ENCODE measurements at regions not wholly inside any gene's neighbourhood (a gene's known extent, or its start where the extent isn't known, plus 50 kb on each side); places are given as distances from the start of the nearest gene placed in this dataset.

DNA sequence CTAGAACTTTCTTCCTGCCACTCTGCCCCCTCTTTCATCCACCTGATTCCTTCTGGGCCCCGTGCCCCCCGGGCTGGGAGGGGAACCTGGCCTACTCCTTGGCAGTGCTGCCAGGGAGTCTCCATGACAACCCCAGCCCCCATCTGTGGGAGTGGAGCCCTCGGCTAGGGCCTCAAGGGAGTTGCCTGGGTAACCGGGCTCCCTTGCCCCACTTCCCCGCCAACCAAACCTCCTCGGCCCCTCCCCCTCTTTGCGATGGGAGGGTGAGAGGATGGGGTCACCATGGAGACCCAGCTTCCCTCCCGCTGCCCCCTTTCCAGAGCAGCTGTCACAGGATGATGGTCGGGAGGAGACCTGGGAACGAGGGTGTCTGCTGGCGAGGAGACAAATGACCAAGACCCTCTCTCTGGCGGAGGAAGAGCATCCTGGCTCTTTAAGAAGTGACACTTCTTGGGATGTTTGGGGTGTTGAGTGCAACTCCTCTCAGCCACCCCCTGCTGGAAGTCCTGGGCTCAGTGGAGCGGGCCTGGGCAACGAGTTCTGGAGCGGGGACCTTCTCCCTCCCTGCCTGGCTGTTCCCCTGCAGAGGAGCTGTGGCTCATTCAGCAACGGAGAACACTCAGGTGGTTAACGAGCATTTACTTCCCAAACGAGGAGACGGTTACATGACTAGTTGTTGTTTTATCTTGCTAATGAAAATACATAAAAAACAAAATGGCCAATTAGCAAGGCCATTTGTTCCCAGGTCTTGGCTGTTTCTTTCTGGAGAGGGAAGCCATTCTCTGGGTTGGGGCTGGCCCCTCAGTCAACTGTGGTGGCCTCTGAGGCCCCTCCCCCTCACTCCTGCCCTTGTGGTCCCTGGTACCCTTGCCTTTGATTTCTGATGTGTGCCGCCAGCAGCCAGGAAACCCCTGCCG lies 82.8 kb downstream of the UBIAD1 start:
- TF ChIP-seq, protein P1, sequence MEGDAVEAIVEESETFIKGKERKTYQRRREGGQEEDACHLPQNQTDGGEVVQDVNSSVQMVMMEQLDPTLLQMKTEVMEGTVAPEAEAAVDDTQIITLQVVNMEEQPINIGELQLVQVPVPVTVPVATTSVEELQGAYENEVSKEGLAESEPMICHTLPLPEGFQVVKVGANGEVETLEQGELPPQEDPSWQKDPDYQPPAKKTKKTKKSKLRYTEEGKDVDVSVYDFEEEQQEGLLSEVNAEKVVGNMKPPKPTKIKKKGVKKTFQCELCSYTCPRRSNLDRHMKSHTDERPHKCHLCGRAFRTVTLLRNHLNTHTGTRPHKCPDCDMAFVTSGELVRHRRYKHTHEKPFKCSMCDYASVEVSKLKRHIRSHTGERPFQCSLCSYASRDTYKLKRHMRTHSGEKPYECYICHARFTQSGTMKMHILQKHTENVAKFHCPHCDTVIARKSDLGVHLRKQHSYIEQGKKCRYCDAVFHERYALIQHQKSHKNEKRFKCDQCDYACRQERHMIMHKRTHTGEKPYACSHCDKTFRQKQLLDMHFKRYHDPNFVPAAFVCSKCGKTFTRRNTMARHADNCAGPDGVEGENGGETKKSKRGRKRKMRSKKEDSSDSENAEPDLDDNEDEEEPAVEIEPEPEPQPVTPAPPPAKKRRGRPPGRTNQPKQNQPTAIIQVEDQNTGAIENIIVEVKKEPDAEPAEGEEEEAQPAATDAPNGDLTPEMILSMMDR (IDR thresholded peaks at IDR 0.05), result no peak
- Histone ChIP-seq H3K4me3 (no peak overlapping the region), H3K27ac (no peak overlapping the region), H3K36me3 (no peaks in the 10 kb centered on the region), H3K27me3 (peaks cover 0 to 78% of the 10 kb centered on the region in 2 donors), H3K4me1 (no peaks in the 10 kb centered on the region), H3K9me3 (peaks cover 0 to 5% (median 0%) of the 10 kb centered on the region in 3 donors)
- intact Hi-C loops (cut with DNase I; ENCODE audit: low total_unique reads), result no loop called here
- DNase-seq, result no peak

DNA sequence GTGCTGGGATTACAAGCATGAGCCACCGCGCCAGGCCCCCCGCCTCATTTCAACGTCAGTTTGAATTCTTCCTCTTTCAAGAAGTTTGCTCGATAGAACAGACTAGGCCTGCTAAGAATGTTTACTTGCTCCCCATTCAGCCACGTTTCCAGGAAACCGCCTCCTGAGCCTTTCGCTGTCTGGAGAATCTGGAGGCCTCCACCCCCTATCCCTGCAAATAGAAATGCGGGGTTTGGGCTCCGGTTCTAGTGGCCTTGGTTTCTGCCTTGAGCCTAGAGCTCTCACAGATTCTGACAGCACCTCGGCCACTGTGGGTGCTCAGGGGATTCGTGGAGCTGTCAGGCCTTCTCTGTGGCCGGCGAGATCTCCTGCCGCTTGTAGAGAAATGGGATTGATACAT lies 84.3 kb downstream of the UBIAD1 start:
- Histone ChIP-seq H3K9me3 (no peaks in the 10 kb centered on the region), H3K27ac (no peak overlapping the region), H3K4me1 (no peaks in the 10 kb centered on the region), H3K27me3 (peaks cover 0 to 72% of the 10 kb centered on the region in 2 donors), H3K4me3 (no peak overlapping the region), H3K36me3 (no peaks in the 10 kb centered on the region)
- no peak for DNase-seq
- TF ChIP-seq, protein P1 (IDR thresholded peaks at IDR 0.05), result no peak
- intact Hi-C loops (cut with DNase I; ENCODE audit: low total_unique reads), result no loop called here

GRCh38 chr1:11358984-11359383 lies 86.0 kb downstream of the UBIAD1 start:
- TF ChIP-seq, protein P1 (IDR thresholded peaks at IDR 0.05), result no peak
- intact Hi-C loops (cut with DNase I; ENCODE audit: low total_unique reads), result no loop called here
- no peaks in the 10 kb centered on the region for H3K4me1 ChIP-seq
- no peak overlapping the region for H3K4me3 ChIP-seq
- H3K36me3 ChIP-seq, result no peaks in the 10 kb centered on the region
- no peak overlapping the region for H3K27ac ChIP-seq
- peaks cover 0 to 74% of the 10 kb centered on the region in 2 donors for H3K27me3 ChIP-seq
- no peaks in the 10 kb centered on the region for H3K9me3 ChIP-seq
- DNase-seq, result no peak

DNA sequence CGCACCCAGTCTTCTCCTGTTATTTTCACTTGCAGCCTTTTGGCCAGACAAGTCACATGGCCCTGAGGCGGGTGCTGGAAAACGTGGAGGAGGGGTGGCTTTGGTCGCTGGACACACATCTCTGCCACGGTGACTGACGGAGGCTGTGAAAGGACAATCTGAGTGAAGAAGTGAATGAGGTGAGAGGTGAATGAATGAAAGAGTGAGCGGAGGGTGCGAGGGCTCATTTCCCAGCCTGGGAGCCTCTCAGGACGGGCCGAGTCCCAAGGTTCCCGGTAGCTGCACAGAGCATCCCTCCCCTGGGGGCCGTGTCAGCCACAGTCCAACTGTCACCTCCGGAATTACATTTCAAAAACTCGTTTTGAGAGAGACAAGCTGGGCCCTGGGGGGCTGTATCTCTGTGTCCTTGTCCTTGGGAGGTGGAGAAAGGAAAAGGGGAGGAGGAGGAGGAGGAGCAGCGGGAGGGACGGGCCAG lies 89.6 kb downstream of the UBIAD1 start:
- no peaks in the 10 kb centered on the region for H3K9me3 ChIP-seq
- H3K27ac ChIP-seq, result no peak overlapping the region
- H3K4me1 ChIP-seq, result no peaks in the 10 kb centered on the region
- no peak for DNase-seq
- no peaks in the 10 kb centered on the region for H3K36me3 ChIP-seq
- no peak overlapping the region for H3K4me3 ChIP-seq
- intact Hi-C loops (cut with DNase I; ENCODE audit: low total_unique reads), result no loop called here
- TF ChIP-seq, protein P1 (IDR thresholded peaks at IDR 0.05), result no peak
- peaks cover 0 to 42% of the 10 kb centered on the region in 2 donors for H3K27me3 ChIP-seq

GRCh38 chr1:11364170-11364569 lies 91.2 kb downstream of the UBIAD1 start:
- no peak overlapping the region for H3K27ac ChIP-seq
- intact Hi-C loops (cut with DNase I; ENCODE audit: low total_unique reads), result no loop called here
- peaks cover 0 to 37% of the 10 kb centered on the region in 2 donors for H3K27me3 ChIP-seq
- H3K36me3 ChIP-seq, result no peaks in the 10 kb centered on the region
- no peak overlapping the region for H3K4me3 ChIP-seq
- TF ChIP-seq, protein P1 (IDR thresholded peaks at IDR 0.05), result no peak
- no peaks in the 10 kb centered on the region for H3K4me1 ChIP-seq
- H3K9me3 ChIP-seq, result no peaks in the 10 kb centered on the region
- DNase-seq, result no peak

Measured in tibial artery (tissue), 4 donors.